ENCODE measurements at regions not wholly inside any gene's neighbourhood (a gene's known extent, or its start where the extent isn't known, plus 50 kb on each side); places are given as distances from the start of the nearest gene placed in this dataset.

- no peaks in the 10 kb centered on the region for H3K27me3 ChIP-seq (ENCODE audit: insufficient read depth, low read length)
Observed at GRCh38 chr1:238648751-238649150, 737.6 kb upstream of the CHRM3 start.

GRCh38 chr1:238648296-238648695 is 738.1 kb upstream of the CHRM3 start:
- Histone ChIP-seq H2AFZ (ENCODE audit: low read depth, low read length) (no peak overlapping the region), H3K9me3 (ENCODE audit: low read length) (no peaks in the 10 kb centered on the region), H3K27me3 (ENCODE audit: insufficient read depth, low read length) (no peaks in the 10 kb centered on the region), H3K36me3 (ENCODE audit: insufficient read depth, low read length) (no peaks in the 10 kb centered on the region), H3K4me3 (ENCODE audit: low read length) (no peak overlapping the region), H3K4me1 (ENCODE audit: insufficient read depth, low read length) (peaks cover 11% of the 10 kb centered on the region)

More at GRCh38 chr1:238648751-238649150, 737.6 kb upstream of the CHRM3 start:
- H3K4me1 ChIP-seq (ENCODE audit: insufficient read depth, low read length): peaks cover 11% of the 10 kb centered on the region
- H3K36me3 ChIP-seq (ENCODE audit: insufficient read depth, low read length): no peaks in the 10 kb centered on the region
- no peak overlapping the region for H3K4me3 ChIP-seq (ENCODE audit: low read length)
- H3K9me3 ChIP-seq (ENCODE audit: low read length): no peaks in the 10 kb centered on the region
- H2AFZ ChIP-seq (ENCODE audit: low read depth, low read length): no peak overlapping the region

GRCh38 chr1:238647877-238648276 is 738.5 kb upstream of the CHRM3 start:
- no peaks in the 10 kb centered on the region for H3K36me3 ChIP-seq (ENCODE audit: insufficient read depth, low read length)
- no peak overlapping the region for H3K4me3 ChIP-seq (ENCODE audit: low read length)
- no peak overlapping the region for H2AFZ ChIP-seq (ENCODE audit: low read depth, low read length)
- H3K27me3 ChIP-seq (ENCODE audit: insufficient read depth, low read length): no peaks in the 10 kb centered on the region
- H3K9me3 ChIP-seq (ENCODE audit: low read length): no peaks in the 10 kb centered on the region
- H3K4me1 ChIP-seq (ENCODE audit: insufficient read depth, low read length): peaks cover 11% of the 10 kb centered on the region

GRCh38 chr1:238642231-238642630 is 744.1 kb upstream of the CHRM3 start:
- no peaks in the 10 kb centered on the region for H3K36me3 ChIP-seq (ENCODE audit: insufficient read depth, low read length)
- H3K4me1 ChIP-seq (ENCODE audit: insufficient read depth, low read length): peaks cover 4% of the 10 kb centered on the region
- no peaks in the 10 kb centered on the region for H3K9me3 ChIP-seq (ENCODE audit: low read length)
- H3K27me3 ChIP-seq (ENCODE audit: insufficient read depth, low read length): no peaks in the 10 kb centered on the region
- no peak overlapping the region for H3K4me3 ChIP-seq (ENCODE audit: low read length)
- H2AFZ ChIP-seq (ENCODE audit: low read depth, low read length): no peak overlapping the region

GRCh38 chr1:238639861-238640260 is 746.5 kb upstream of the CHRM3 start:
- Histone ChIP-seq H3K36me3 (ENCODE audit: insufficient read depth, low read length) (no peaks in the 10 kb centered on the region), H3K4me3 (ENCODE audit: low read length) (no peak overlapping the region), H3K9me3 (ENCODE audit: low read length) (no peaks in the 10 kb centered on the region), H3K4me1 (ENCODE audit: insufficient read depth, low read length) (no peaks in the 10 kb centered on the region), H2AFZ (ENCODE audit: low read depth, low read length) (no peak overlapping the region), H3K27me3 (ENCODE audit: insufficient read depth, low read length) (no peaks in the 10 kb centered on the region)

- H3K4me3 ChIP-seq (ENCODE audit: low read length): no peak overlapping the region
- no peaks in the 10 kb centered on the region for H3K4me1 ChIP-seq (ENCODE audit: insufficient read depth, low read length)
- no peaks in the 10 kb centered on the region for H3K27me3 ChIP-seq (ENCODE audit: insufficient read depth, low read length)
- no peaks in the 10 kb centered on the region for H3K9me3 ChIP-seq (ENCODE audit: low read length)
- H3K36me3 ChIP-seq (ENCODE audit: insufficient read depth, low read length): no peaks in the 10 kb centered on the region
- H2AFZ ChIP-seq (ENCODE audit: low read depth, low read length): no peak overlapping the region
Observed at GRCh38 chr1:238628110-238628509, 737.4 kb upstream of the ZP4 start.

GRCh38 chr1:238624776-238625175 is 734.1 kb upstream of the ZP4 start:
- Histone ChIP-seq H3K36me3 (ENCODE audit: insufficient read depth, low read length) (no peaks in the 10 kb centered on the region), H2AFZ (ENCODE audit: low read depth, low read length) (no peak overlapping the region), H3K4me1 (ENCODE audit: insufficient read depth, low read length) (no peaks in the 10 kb centered on the region), H3K4me3 (ENCODE audit: low read length) (no peak overlapping the region), H3K27me3 (ENCODE audit: insufficient read depth, low read length) (no peaks in the 10 kb centered on the region), H3K9me3 (ENCODE audit: low read length) (no peaks in the 10 kb centered on the region)

GRCh38 chr1:238621405-238621804 is 730.7 kb upstream of the ZP4 start:
- no peak overlapping the region for H2AFZ ChIP-seq (ENCODE audit: low read depth, low read length)
- no peak overlapping the region for H3K4me3 ChIP-seq (ENCODE audit: low read length)
- no peaks in the 10 kb centered on the region for H3K4me1 ChIP-seq (ENCODE audit: insufficient read depth, low read length)
- H3K9me3 ChIP-seq (ENCODE audit: low read length): no peaks in the 10 kb centered on the region
- H3K27me3 ChIP-seq (ENCODE audit: insufficient read depth, low read length): no peaks in the 10 kb centered on the region
- no peaks in the 10 kb centered on the region for H3K36me3 ChIP-seq (ENCODE audit: insufficient read depth, low read length)

GRCh38 chr1:238619652-238620051 is 728.9 kb upstream of the ZP4 start:
- H3K36me3 ChIP-seq (ENCODE audit: insufficient read depth, low read length): no peaks in the 10 kb centered on the region
- H3K9me3 ChIP-seq (ENCODE audit: low read length): no peaks in the 10 kb centered on the region
- no peaks in the 10 kb centered on the region for H3K27me3 ChIP-seq (ENCODE audit: insufficient read depth, low read length)
- no peak overlapping the region for H3K4me3 ChIP-seq (ENCODE audit: low read length)
- no peak overlapping the region for H2AFZ ChIP-seq (ENCODE audit: low read depth, low read length)
- H3K4me1 ChIP-seq (ENCODE audit: insufficient read depth, low read length): no peaks in the 10 kb centered on the region

GRCh38 chr1:238611406-238611805 is 720.7 kb upstream of the ZP4 start:
- no peaks in the 10 kb centered on the region for H3K4me1 ChIP-seq (ENCODE audit: insufficient read depth, low read length)

GRCh38 chr1:238608144-238608543 is 717.4 kb upstream of the ZP4 start:
- H3K4me1 ChIP-seq (ENCODE audit: insufficient read depth, low read length): no peaks in the 10 kb centered on the region

More at GRCh38 chr1:238611406-238611805, 720.7 kb upstream of the ZP4 start:
- no peak overlapping the region for H3K4me3 ChIP-seq (ENCODE audit: low read length)
- H3K36me3 ChIP-seq (ENCODE audit: insufficient read depth, low read length): no peaks in the 10 kb centered on the region
- no peaks in the 10 kb centered on the region for H3K9me3 ChIP-seq (ENCODE audit: low read length)
- no peaks in the 10 kb centered on the region for H3K27me3 ChIP-seq (ENCODE audit: insufficient read depth, low read length)
- H2AFZ ChIP-seq (ENCODE audit: low read depth, low read length): no peak overlapping the region

GRCh38 chr1:238606896-238607295 is 716.2 kb upstream of the ZP4 start:
- H2AFZ ChIP-seq (ENCODE audit: low read depth, low read length): no peak overlapping the region
- H3K9me3 ChIP-seq (ENCODE audit: low read length): no peaks in the 10 kb centered on the region
- H3K27me3 ChIP-seq (ENCODE audit: insufficient read depth, low read length): no peaks in the 10 kb centered on the region
- no peak overlapping the region for H3K4me3 ChIP-seq (ENCODE audit: low read length)
- H3K36me3 ChIP-seq (ENCODE audit: insufficient read depth, low read length): no peaks in the 10 kb centered on the region
- H3K4me1 ChIP-seq (ENCODE audit: insufficient read depth, low read length): no peaks in the 10 kb centered on the region

More at GRCh38 chr1:238608144-238608543, 717.4 kb upstream of the ZP4 start:
- no peaks in the 10 kb centered on the region for H3K27me3 ChIP-seq (ENCODE audit: insufficient read depth, low read length)
- no peak overlapping the region for H3K4me3 ChIP-seq (ENCODE audit: low read length)
- H2AFZ ChIP-seq (ENCODE audit: low read depth, low read length): no peak overlapping the region
- no peaks in the 10 kb centered on the region for H3K9me3 ChIP-seq (ENCODE audit: low read length)
- no peaks in the 10 kb centered on the region for H3K36me3 ChIP-seq (ENCODE audit: insufficient read depth, low read length)

GRCh38 chr1:238606457-238606856 is 715.7 kb upstream of the ZP4 start:
- Histone ChIP-seq H3K4me1 (ENCODE audit: insufficient read depth, low read length) (no peaks in the 10 kb centered on the region), H2AFZ (ENCODE audit: low read depth, low read length) (no peak overlapping the region), H3K9me3 (ENCODE audit: low read length) (no peaks in the 10 kb centered on the region), H3K4me3 (ENCODE audit: low read length) (no peak overlapping the region), H3K36me3 (ENCODE audit: insufficient read depth, low read length) (no peaks in the 10 kb centered on the region), H3K27me3 (ENCODE audit: insufficient read depth, low read length) (no peaks in the 10 kb centered on the region)

GRCh38 chr1:238604357-238604756 is 713.6 kb upstream of the ZP4 start:
- H3K36me3 ChIP-seq (ENCODE audit: insufficient read depth, low read length): no peaks in the 10 kb centered on the region
- no peaks in the 10 kb centered on the region for H3K27me3 ChIP-seq (ENCODE audit: insufficient read depth, low read length)
- H2AFZ ChIP-seq (ENCODE audit: low read depth, low read length): no peak overlapping the region
- H3K9me3 ChIP-seq (ENCODE audit: low read length): no peaks in the 10 kb centered on the region
- no peaks in the 10 kb centered on the region for H3K4me1 ChIP-seq (ENCODE audit: insufficient read depth, low read length)
- no peak overlapping the region for H3K4me3 ChIP-seq (ENCODE audit: low read length)

Data from neuron (in vitro differentiated cells).